Activated T-cell treated with anti-CD3 and anti-CD28 coated beads, Interleukin-2, amount 50 U/mL, for 24 hours (primary cell): ENCODE measurements at regions not wholly inside any gene's neighbourhood (a gene's known extent, or its start where the extent isn't known, plus 50 kb on each side); places are given as distances from the start of the nearest gene placed in this dataset.
"Not testable (repeated sequence)": the region's sequence is repeated elsewhere in the genome, so short reads cannot be mapped to it uniquely, and the experiment has no call there.

Experiments
- DNase-seq: peaks from one replicate; pipeline ENCODE4 v3.0.0-alpha.2; 2020
- H3K27ac Mint-ChIP-seq: 2 replicates; pipeline ENCODE4 v1.8.0; 2020; ENCODE audit warnings: mild to moderate bottlenecking, mixed read lengths
- H3K27me3 Mint-ChIP-seq: 2 replicates; pipeline ENCODE4 v1.8.0; 2020; ENCODE audit warnings: mixed read lengths
- H3K36me3 Mint-ChIP-seq: 2 replicates; pipeline ENCODE4 v1.8.0; 2020; ENCODE audit warnings: low read depth, mixed read lengths
- H3K4me1 Mint-ChIP-seq: 2 replicates; pipeline ENCODE4 v1.8.0; 2020; ENCODE audit warnings: low read depth, mixed read lengths
- H3K4me3 Mint-ChIP-seq: 2 replicates; pipeline ENCODE4 v1.8.0; 2020; ENCODE audit warnings: mild to moderate bottlenecking, moderate library complexity, mixed read lengths
- H3K9me3 Mint-ChIP-seq: 2 replicates; pipeline ENCODE4 v1.8.0; 2020; ENCODE audit warnings: mixed read lengths

DNA sequence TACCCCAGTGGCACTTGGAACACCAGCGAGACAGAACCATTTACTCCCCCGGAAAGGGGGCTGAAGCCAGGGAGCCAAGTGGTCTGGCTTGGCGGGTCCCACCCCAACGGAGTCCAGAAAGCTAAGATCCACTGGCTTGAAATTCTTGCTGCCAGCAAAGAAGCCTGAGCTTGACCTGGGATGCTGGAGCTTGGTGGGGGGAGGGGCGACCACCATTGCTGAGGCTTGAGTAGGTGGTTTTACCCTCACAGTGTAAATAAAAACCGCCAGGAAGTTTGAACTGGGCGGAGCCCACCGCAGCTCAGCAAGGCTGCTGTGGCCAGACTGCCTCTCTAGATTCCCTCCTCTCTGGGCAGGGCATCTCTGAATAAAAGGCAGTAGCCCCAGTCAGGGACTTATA is 62.8 kb downstream of the RPS24 start:
- not testable (repeated sequence) for H3K4me1 Mint-ChIP-seq, H3K4me3 Mint-ChIP-seq, H3K36me3 Mint-ChIP-seq, DNase-seq, H3K27ac Mint-ChIP-seq, H3K9me3 Mint-ChIP-seq
- peaks cover 13% of the 10 kb centered on the region for H3K27me3 Mint-ChIP-seq

DNA sequence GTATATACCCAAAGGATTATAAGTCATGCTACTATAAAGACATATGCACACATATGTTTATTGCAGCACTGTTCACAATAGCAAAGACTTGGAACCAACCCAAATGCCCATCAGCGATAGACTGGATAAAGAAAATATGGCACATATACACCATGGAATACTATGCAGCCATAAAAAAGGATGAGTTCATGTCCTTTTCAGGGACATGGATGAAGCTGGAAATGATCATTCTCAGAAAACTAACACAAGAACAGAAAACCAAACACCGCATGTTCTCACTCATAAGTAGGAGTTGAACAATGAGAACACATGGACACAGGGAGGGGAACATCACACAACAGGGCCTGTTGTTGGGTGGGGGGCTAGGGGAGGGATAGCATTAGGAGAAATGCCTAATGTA is 68.9 kb downstream of the RPS24 start:
- not testable (repeated sequence) for DNase-seq, H3K4me3 Mint-ChIP-seq, H3K27ac Mint-ChIP-seq, H3K36me3 Mint-ChIP-seq, H3K27me3 Mint-ChIP-seq, H3K4me1 Mint-ChIP-seq
- peaks cover 16% of the 10 kb centered on the region for H3K9me3 Mint-ChIP-seq

DNA sequence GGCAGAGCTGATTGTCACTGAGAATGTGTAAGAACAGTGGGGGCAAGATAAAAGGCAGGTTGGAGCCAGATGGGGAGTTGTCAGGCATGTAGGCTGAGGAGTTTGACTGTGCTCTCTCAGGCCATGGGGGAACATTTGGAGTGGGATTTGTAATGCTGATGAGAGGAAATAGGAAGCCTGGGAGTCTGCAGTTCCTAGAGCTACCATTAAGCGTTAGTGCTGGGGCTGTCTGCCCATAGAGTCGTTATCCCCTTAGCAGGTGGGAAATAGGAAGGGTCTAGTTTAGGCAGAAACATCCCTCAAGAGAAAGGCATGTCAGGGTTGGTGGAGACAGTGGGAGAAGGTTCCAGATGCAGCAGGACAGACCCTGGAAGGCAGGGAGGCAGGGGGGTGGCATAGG is 75.5 kb downstream of the RPS24 start:
- H3K27me3 Mint-ChIP-seq = peaks cover 9% of the 10 kb centered on the region
- H3K4me3 Mint-ChIP-seq = no peak overlapping the region
- H3K9me3 Mint-ChIP-seq = peaks cover 7% of the 10 kb centered on the region

DNA sequence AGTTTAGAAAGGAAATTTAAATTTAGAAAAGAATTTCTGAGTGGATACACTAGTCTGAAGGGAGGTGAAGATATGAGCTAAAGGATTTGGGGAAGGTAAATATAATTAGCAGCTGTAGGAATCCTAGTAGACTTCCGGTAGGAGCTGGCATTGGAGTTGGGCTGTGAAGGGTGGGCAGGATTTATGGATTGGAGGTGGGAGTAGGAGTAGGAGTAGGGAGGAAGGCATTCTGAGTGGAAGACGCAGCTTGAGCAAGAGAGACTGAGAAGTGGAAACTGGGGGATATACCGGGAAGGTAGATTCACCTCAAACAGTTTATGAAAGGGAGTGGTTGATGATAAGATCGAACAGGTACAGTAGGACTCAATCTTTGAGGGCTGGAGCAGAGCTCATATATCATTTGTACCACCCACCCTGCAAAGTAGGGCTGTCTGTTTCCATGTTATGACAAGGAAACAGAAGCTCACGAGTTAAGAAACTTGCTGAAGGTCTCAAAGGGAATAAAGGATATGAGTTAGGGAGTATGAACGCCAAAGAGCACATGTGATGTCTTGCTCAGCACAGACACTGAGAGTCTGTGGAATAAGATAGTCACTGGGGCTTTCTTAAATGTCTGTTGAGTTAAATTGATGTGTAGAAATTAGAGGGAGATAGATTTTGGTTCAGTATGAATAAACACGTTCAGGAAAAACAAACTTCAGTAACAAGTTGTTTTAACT is 81.6 kb downstream of the RPS24 start:
- no peak overlapping the region for H3K27ac Mint-ChIP-seq
- H3K27me3 Mint-ChIP-seq = peaks cover 26% of the 10 kb centered on the region
- no peak for DNase-seq
- no peaks in the 10 kb centered on the region for H3K36me3 Mint-ChIP-seq
- H3K4me3 Mint-ChIP-seq = no peak overlapping the region
- H3K4me1 Mint-ChIP-seq = no peaks in the 10 kb centered on the region
- H3K9me3 Mint-ChIP-seq = no peaks in the 10 kb centered on the region

More for the DNA sequence above, 75.5 kb downstream of the RPS24 start:
- DNase-seq = no peak
- Mint-ChIP-seq H3K27ac (no peak overlapping the region), H3K4me1 (no peaks in the 10 kb centered on the region), H3K36me3 (no peaks in the 10 kb centered on the region)

DNA sequence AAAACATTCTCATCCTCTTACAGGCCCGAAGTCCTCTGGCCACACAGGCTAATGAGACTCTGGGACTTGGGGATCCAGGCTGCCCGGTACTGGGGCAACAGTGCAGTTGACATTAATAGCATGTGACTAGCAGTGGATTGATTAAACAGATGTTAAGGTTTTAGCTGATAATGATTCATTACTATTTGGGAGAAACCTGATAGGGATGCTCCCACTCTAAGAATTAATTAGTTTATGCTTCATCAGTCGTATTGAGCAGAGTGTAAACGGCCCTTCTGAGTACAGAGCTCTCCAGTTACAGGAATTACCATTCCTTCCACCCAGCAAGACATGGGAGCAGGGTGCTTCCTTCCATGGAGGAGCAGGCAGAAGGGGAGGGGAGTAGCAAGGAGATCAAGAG is 82.7 kb downstream of the RPS24 start:
- no peaks in the 10 kb centered on the region for H3K4me1 Mint-ChIP-seq
- no peaks in the 10 kb centered on the region for H3K9me3 Mint-ChIP-seq
- DNase-seq = no peak
- peaks cover 27% of the 10 kb centered on the region for H3K27me3 Mint-ChIP-seq
- no peaks in the 10 kb centered on the region for H3K36me3 Mint-ChIP-seq
- H3K27ac Mint-ChIP-seq = no peak overlapping the region
- H3K4me3 Mint-ChIP-seq = no peak overlapping the region

DNA sequence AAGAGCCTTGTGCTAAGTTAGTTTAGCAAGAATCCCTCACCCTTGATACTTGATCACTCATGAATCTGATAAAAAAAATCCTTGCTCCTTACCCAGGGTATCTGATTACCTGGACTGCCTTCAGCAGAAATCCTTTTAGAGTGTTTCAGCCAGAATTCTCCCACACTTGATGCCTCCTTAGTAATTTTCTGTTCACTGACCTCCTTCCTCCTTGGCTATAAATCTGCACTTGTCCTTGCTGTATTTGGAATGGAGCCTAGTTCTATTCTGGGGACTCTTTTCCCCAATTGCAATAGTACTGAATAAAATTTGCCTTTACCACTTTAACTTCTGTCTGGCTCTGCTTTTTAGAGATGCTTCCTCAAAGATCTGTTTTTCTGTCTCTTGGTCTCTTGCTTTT is 84.9 kb downstream of the RPS24 start:
- H3K4me1 Mint-ChIP-seq = no peaks in the 10 kb centered on the region
- no peak for DNase-seq
- H3K4me3 Mint-ChIP-seq = no peak overlapping the region
- peaks cover 27% of the 10 kb centered on the region for H3K27me3 Mint-ChIP-seq
- H3K36me3 Mint-ChIP-seq = no peaks in the 10 kb centered on the region
- H3K9me3 Mint-ChIP-seq = peaks cover 11% of the 10 kb centered on the region
- no peak overlapping the region for H3K27ac Mint-ChIP-seq

DNA sequence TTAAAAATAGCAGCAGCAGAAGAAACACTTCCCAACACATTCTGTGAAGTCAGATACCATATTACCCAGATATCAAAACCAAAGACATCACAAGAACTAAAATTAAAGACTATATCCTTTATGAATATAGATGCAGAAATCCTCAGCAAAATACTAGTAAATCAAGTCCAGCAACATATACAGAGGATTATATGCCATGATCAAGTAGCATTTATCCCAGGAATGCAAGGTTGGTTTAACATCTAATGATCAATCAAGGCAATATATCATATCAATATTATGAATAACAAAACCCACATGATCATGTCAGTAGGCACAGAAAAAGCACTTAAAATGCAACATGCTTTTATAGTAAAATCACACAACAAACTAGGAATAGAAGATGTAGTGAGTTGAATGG is 88.1 kb downstream of the RPS24 start:
- H3K9me3 Mint-ChIP-seq = peaks cover 11% of the 10 kb centered on the region
- H3K4me3 Mint-ChIP-seq = no peak overlapping the region
- DNase-seq = no peak
- H3K36me3 Mint-ChIP-seq = no peaks in the 10 kb centered on the region
- H3K4me1 Mint-ChIP-seq = no peaks in the 10 kb centered on the region
- peaks cover 18% of the 10 kb centered on the region for H3K27me3 Mint-ChIP-seq
- H3K27ac Mint-ChIP-seq = no peak overlapping the region

DNA sequence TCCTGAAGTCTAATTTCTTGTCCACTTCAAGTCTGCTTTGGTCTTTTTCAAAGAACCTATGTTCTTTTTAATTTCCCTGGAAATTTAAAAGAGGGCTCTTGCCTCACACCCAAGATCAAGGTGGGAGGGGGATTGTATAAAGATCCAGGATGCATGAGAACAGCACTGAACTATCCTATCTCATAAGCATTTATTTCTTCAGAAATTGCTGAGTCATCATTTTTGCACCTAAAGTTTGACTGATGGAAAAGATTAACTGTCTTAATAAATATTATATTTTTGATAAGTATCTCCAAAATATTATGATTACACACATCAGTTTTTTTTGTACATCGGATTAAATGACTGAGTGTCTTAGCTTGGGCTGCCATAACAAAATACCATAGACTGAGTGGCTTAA is 90.5 kb downstream of the RPS24 start:
- H3K36me3 Mint-ChIP-seq = no peaks in the 10 kb centered on the region
- H3K9me3 Mint-ChIP-seq = peaks cover 11% of the 10 kb centered on the region
- H3K27me3 Mint-ChIP-seq = peaks cover 11% of the 10 kb centered on the region
- DNase-seq = no peak
- H3K4me1 Mint-ChIP-seq = no peaks in the 10 kb centered on the region
- H3K4me3 Mint-ChIP-seq = no peak overlapping the region
- H3K27ac Mint-ChIP-seq = no peak overlapping the region

DNA sequence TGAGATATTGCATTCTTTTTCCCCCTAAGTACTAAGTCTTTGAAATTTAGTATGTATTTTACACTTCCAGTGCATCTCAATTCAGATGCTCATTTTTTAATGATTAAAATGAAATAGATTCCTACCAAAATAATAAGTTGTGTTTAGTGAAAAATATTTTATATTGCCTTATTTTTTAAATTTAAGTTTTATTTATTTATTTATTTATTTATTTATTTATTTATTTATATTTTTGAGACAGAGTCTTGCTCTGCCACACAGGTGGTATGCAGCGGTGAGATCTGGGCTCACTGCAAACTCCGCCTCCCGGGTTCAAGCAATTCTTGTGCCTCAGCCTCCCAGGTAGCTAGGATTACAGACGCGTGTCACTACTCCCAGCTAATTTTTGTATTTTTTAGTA is 95.5 kb downstream of the RPS24 start:
- no peaks in the 10 kb centered on the region for H3K27me3 Mint-ChIP-seq
- H3K9me3 Mint-ChIP-seq = no peaks in the 10 kb centered on the region
- H3K4me3 Mint-ChIP-seq = no peak overlapping the region
- H3K27ac Mint-ChIP-seq = no peak overlapping the region
- no peaks in the 10 kb centered on the region for H3K4me1 Mint-ChIP-seq
- no peak for DNase-seq
- no peaks in the 10 kb centered on the region for H3K36me3 Mint-ChIP-seq

DNA sequence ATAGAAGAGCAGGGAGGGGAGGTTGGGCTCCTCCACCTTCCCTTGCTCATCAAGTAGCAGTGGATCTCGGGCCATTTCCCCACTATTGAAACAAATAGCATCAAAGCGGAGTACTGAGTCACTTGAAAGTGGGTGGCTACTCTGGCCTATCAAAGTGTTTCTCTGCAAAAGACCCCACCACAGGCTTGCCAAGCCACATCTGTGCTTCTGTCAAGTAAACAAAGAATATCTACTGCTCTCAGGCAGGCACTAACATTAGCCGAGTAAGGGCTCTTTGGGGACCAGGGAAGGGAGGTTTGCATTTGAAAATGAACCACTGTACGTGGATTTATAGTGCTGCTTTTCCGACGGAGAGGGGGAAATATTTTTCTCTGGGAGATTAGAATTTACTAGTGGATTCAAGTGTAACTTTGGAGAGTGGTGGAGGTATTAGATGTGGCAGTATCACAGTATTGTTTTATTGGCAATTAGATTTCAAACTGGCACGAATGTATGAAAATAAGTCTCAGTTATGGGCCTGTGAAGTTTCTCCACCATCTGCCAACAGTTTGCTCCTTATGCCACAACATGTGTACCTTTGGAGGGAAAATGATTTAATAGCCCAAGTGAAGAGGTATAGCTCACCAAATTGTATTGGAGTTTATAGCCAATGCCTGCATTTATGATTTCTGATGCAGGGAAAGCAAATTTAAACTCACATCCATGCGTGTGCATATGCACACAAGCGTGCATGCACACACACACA is 97.5 kb downstream of the RPS24 start:
- Mint-ChIP-seq H3K36me3 (no peaks in the 10 kb centered on the region), H3K27ac (no peak overlapping the region), H3K4me3 (no peak overlapping the region), H3K9me3 (no peaks in the 10 kb centered on the region), H3K4me1 (no peaks in the 10 kb centered on the region), H3K27me3 (no peaks in the 10 kb centered on the region)
- no peak for DNase-seq

DNA sequence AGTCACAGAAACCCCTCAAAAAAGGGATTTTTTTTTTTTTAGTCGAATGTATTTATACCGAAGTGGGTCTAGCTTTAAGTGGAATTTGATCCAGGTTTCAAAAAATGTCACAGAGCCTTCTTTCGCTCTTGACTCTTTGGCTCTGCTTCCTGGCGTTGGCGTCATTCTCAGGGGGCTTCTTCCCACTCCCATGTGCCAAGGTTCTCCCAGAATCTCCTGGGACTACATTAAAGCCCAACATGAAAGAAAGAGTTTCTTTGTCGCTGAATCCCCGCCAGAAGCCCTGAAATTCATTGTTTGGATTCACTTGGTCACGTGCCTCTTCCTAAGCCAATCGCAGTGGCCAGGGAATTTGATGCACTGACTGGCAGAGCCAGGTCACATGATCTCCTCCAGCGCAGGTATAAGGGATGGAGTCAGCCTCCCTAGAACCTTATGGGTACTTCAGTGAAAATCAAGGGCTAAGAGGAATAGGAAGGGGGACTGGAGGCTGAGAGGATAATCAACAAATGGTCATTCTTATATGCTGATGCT is 101.2 kb downstream of the RPS24 start:
- H3K4me3 Mint-ChIP-seq = no peak overlapping the region
- no peaks in the 10 kb centered on the region for H3K4me1 Mint-ChIP-seq
- no peak for DNase-seq
- no peaks in the 10 kb centered on the region for H3K36me3 Mint-ChIP-seq
- H3K27ac Mint-ChIP-seq = no peak overlapping the region
- no peaks in the 10 kb centered on the region for H3K9me3 Mint-ChIP-seq
- H3K27me3 Mint-ChIP-seq = peaks cover 9% of the 10 kb centered on the region

DNA sequence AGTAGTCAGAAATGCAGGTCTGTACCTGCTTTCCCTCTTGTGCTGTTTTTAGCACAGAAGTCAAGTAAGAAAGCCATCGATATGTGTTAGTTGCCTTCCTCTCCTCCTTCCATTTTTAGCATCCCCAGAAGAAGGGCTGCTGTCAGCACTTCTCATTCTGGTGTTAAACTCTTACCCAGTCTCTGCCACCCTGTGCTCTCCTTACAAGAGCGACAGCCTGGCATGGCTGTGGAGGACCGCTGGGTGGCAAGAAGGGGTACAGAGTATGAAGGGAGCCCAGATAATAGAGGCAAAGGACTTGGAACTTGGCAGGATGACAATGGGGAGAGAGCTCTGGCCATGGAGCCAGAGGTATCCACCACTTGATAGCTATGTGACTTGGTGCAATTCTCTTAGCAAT is 103.5 kb downstream of the RPS24 start:
- Mint-ChIP-seq H3K4me3 (no peak overlapping the region), H3K4me1 (no peaks in the 10 kb centered on the region), H3K27ac (no peak overlapping the region), H3K9me3 (no peaks in the 10 kb centered on the region), H3K36me3 (no peaks in the 10 kb centered on the region), H3K27me3 (peaks cover 20% of the 10 kb centered on the region)
- no peak for DNase-seq

DNA sequence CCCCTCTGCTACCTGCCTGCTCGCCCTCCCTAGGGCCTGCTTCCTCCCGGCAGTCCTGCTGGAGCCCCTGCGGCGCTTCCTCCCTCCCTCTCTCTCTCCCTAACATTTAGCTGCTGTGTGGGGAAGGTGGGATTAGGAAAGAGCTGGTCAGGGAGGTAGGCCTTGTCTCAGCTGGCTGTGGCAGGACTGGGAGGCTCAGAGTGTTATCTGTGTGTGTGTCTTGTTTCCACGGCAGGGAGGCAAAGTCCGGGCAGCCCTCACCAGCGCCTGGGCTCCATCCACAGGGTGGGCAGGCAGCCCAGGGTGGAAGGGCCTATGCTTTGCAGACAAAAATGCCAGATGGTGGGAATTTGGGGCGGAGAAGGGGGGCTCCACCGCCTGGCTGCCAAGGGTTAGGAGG is 105.7 kb downstream of the RPS24 start:
- H3K27ac Mint-ChIP-seq = no peak overlapping the region
- no peak overlapping the region for H3K4me3 Mint-ChIP-seq
- no peaks in the 10 kb centered on the region for H3K9me3 Mint-ChIP-seq
- H3K4me1 Mint-ChIP-seq = no peaks in the 10 kb centered on the region
- H3K36me3 Mint-ChIP-seq = no peaks in the 10 kb centered on the region
- DNase-seq = no peak
- H3K27me3 Mint-ChIP-seq = peaks cover 30% of the 10 kb centered on the region

DNA sequence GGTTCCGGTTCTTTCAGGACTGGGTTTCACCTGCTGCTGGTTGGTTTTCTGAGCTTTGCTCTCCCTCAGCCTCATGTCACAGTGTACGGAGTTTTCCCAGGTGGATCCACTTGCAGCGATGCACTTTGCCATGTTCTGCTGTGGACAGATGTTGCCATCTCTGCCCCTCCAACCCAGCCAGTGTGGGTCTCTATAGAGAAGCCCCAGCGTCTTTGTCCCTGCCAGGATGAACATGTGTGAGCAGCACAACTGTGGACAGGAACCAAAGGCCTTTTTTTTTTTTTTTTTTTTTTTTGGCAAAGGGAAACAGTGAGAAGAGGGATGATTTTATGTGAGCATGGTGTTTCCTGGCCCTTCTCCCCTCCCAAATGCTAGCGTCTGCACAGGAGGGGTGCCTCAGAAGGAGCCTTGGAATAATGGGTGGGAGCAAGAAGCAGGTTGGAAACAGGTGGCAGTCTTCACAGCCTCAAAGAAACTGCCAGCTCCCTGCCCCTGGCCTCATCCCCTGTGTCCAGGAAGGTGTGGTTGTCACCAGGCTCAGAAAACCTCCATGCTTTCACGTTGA is 106.5 kb downstream of the RPS24 start:
- no peak overlapping the region for H3K4me3 Mint-ChIP-seq
- H3K9me3 Mint-ChIP-seq = no peaks in the 10 kb centered on the region
- peaks cover 30% of the 10 kb centered on the region for H3K27me3 Mint-ChIP-seq
- no peak overlapping the region for H3K27ac Mint-ChIP-seq
- H3K36me3 Mint-ChIP-seq = no peaks in the 10 kb centered on the region
- DNase-seq = no peak
- H3K4me1 Mint-ChIP-seq = no peaks in the 10 kb centered on the region

DNA sequence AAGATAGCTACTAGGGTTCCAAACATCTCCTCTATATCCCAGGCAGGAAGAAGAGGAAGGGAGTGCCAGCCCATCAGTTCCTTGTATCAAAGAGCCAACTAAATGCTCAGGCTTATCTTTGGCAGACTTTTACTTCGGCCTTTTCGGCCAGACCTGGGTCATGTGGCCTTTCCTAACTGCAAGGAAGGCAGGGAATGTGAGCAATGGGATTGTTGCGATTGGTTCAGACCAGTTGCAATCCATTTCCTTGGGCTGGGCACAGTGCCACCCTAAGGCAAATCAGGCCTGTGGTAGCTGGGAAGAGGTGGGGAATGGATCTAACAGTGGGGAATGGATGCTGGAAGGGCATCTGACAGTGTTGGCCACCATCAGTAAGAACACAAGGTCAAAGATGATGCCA is 109.9 kb downstream of the RPS24 start:
- H3K27ac Mint-ChIP-seq = no peak overlapping the region
- H3K27me3 Mint-ChIP-seq = peaks cover 26% of the 10 kb centered on the region
- no peaks in the 10 kb centered on the region for H3K9me3 Mint-ChIP-seq
- no peaks in the 10 kb centered on the region for H3K36me3 Mint-ChIP-seq
- no peaks in the 10 kb centered on the region for H3K4me1 Mint-ChIP-seq
- H3K4me3 Mint-ChIP-seq = no peak overlapping the region
- DNase-seq = no peak
